Ammon's horn (tissue), 1 donor: ENCODE measurements at regions not wholly inside any gene's neighbourhood (a gene's known extent, or its start where the extent isn't known, plus 50 kb on each side); places are given as distances from the start of the nearest gene placed in this dataset.
"Not testable (repeated sequence)": the region's sequence is repeated elsewhere in the genome, so short reads cannot be mapped to it uniquely, and the experiment has no call there.

Experiments used
- DNase-seq: peaks from one replicate; pipeline ENCODE4 v3.0.0-alpha.2; 2016; ENCODE audit warnings: low spot score

- no peak for DNase-seq
Measured at GRCh38 chr5:27477550-27477949, 439.2 kb upstream of the CDH9 start.

- DNase-seq = no peak
Measured at GRCh38 chr5:27476356-27476988, 438.1 kb upstream of the CDH9 start.

- no peak for DNase-seq
Measured at GRCh38 chr5:27475063-27475462, 436.7 kb upstream of the CDH9 start.

GRCh38 chr5:27474395-27474794 is 436.0 kb upstream of the CDH9 start:
- DNase-seq = no peak

GRCh38 chr5:27474047-27474309 is 435.6 kb upstream of the CDH9 start:
- no peak for DNase-seq

GRCh38 chr5:27473307-27474046 is 435.1 kb upstream of the CDH9 start:
- DNase-seq = no peak

GRCh38 chr5:27472871-27473270 is 434.5 kb upstream of the CDH9 start:
- DNase-seq = no peak

- no peak for DNase-seq
Measured at GRCh38 chr5:27472000-27472763, 433.8 kb upstream of the CDH9 start.

- DNase-seq = no peak
Measured at GRCh38 chr5:27466959-27467358, 428.6 kb upstream of the CDH9 start.

- DNase-seq = no peak
Measured at GRCh38 chr5:27465140-27465539, 426.8 kb upstream of the CDH9 start.

GRCh38 chr5:27463446-27464149 is 425.2 kb upstream of the CDH9 start:
- no peak for DNase-seq

GRCh38 chr5:27462936-27463335 is 424.6 kb upstream of the CDH9 start:
- DNase-seq = no peak

GRCh38 chr5:27458287-27458686 is 419.9 kb upstream of the CDH9 start:
- no peak for DNase-seq

GRCh38 chr5:27451377-27451776 is 413.0 kb upstream of the CDH9 start:
- DNase-seq = no peak

- no peak for DNase-seq
Measured at GRCh38 chr5:27450607-27451006, 412.2 kb upstream of the CDH9 start.

- not testable (repeated sequence) for DNase-seq
Measured at GRCh38 chr5:27439383-27439782, 401.0 kb upstream of the CDH9 start.

- no peak for DNase-seq
Measured at GRCh38 chr5:27437594-27438200, 399.3 kb upstream of the CDH9 start.

- no peak for DNase-seq
Measured at GRCh38 chr5:27434335-27434734, 395.9 kb upstream of the CDH9 start.

- DNase-seq = no peak
Measured at GRCh38 chr5:27414099-27414498, 375.7 kb upstream of the CDH9 start.

GRCh38 chr5:27412384-27412783 is 374.0 kb upstream of the CDH9 start:
- no peak for DNase-seq

- DNase-seq = no peak
Measured at GRCh38 chr5:27406020-27406419, 367.6 kb upstream of the CDH9 start.

GRCh38 chr5:27403243-27403882 is 365.0 kb upstream of the CDH9 start:
- DNase-seq = no peak
